ENCODE measurements at regions not wholly inside any gene's neighbourhood (a gene's known extent, or its start where the extent isn't known, plus 50 kb on each side); places are given as distances from the start of the nearest gene placed in this dataset.

DNA sequence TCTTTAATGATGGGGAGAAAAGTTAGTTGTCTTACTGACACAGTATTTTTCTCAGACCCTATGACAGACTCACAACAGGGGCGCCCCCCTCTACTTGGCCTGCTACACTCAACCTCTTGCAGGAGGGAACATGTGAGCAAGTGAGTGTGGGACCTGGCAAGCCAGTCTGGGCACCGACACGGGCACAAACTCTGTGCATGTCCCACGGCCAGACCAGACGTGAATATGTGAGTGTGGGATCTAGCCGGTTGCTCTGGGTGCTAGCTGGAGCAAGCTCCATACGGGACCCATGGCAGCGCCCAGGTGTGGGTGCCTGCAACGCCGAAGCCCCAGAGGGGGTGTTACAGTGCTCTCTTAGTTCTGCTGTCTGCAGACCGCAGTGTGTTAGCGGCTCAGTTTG, 1437.3 kb upstream of the MIR17HG start:
- H3K79me2 ChIP-seq (ENCODE audit: insufficient read depth, low read length), result no peaks in the 10 kb centered on the region
- no peak overlapping the region for H3K27ac ChIP-seq (ENCODE audit: low read depth, low read length)
- no peak overlapping the region for H3K4me2 ChIP-seq (ENCODE audit: insufficient read depth, low read length)
- H3K4me1 ChIP-seq (ENCODE audit: insufficient read depth, low read length), result no peaks in the 10 kb centered on the region
- TF ChIP-seq CTCF (IDR thresholded peaks at IDR 0.05; ENCODE audit: extremely low read depth, low read depth, low read length), result no peak
- H2AFZ ChIP-seq (ENCODE audit: low read length), result no peak overlapping the region
- no peak overlapping the region for H3K4me3 ChIP-seq (ENCODE audit: insufficient read depth, low read length)
- peaks cover 2% of the 10 kb centered on the region for H3K9me3 ChIP-seq (ENCODE audit: low read depth, low read length)
- no peaks in the 10 kb centered on the region for H3K36me3 ChIP-seq (ENCODE audit: insufficient read depth, low read length)
- DNase-seq (ENCODE audit: insufficient read length, low spot score, missing footprints), result no peak
- H4K20me1 ChIP-seq (ENCODE audit: insufficient read depth, low read length), result no peaks in the 10 kb centered on the region
- no peaks in the 10 kb centered on the region for H3K27me3 ChIP-seq (ENCODE audit: insufficient read depth, low read length)

DNA sequence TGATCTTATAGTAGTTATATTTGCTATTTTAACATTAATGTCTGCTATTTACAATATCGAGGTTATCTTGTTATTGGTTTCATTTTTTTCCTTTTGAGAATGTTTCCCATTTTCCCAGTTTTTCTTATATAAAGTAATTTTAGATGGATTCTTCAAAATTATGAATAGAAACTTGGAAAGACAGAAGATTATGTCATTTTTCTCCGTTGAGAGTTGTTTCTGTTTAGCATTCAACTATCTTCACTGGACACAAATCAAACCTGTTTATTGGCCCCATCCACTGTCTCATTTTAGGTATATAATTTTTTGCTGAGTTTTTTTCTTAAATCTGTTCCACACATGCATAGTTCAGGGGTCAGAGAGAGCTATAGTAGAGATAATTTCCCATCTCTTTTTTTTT, 1430.9 kb upstream of the MIR17HG start:
- Histone ChIP-seq H3K9me3 (ENCODE audit: low read depth, low read length) (peaks cover 2% of the 10 kb centered on the region), H3K4me2 (ENCODE audit: insufficient read depth, low read length) (no peak overlapping the region), H3K27ac (ENCODE audit: low read depth, low read length) (no peak overlapping the region), H3K4me1 (ENCODE audit: insufficient read depth, low read length) (no peaks in the 10 kb centered on the region), H3K79me2 (ENCODE audit: insufficient read depth, low read length) (no peaks in the 10 kb centered on the region), H3K36me3 (ENCODE audit: insufficient read depth, low read length) (no peaks in the 10 kb centered on the region), H3K4me3 (ENCODE audit: insufficient read depth, low read length) (no peak overlapping the region), H2AFZ (ENCODE audit: low read length) (no peak overlapping the region), H3K27me3 (ENCODE audit: insufficient read depth, low read length) (no peaks in the 10 kb centered on the region), H4K20me1 (ENCODE audit: insufficient read depth, low read length) (no peaks in the 10 kb centered on the region)
- no peak for TF ChIP-seq CTCF (IDR thresholded peaks at IDR 0.05; ENCODE audit: extremely low read depth, low read depth, low read length)
- DNase-seq (ENCODE audit: insufficient read length, low spot score, missing footprints), result no peak

GRCh38 chr13:89920461-89920860, 1427.0 kb upstream of the MIR17HG start:
- Histone ChIP-seq H3K4me2 (ENCODE audit: insufficient read depth, low read length) (no peak overlapping the region), H3K36me3 (ENCODE audit: insufficient read depth, low read length) (no peaks in the 10 kb centered on the region), H3K9me3 (ENCODE audit: low read depth, low read length) (no peaks in the 10 kb centered on the region), H3K4me1 (ENCODE audit: insufficient read depth, low read length) (no peaks in the 10 kb centered on the region), H3K4me3 (ENCODE audit: insufficient read depth, low read length) (no peak overlapping the region), H2AFZ (ENCODE audit: low read length) (no peak overlapping the region), H4K20me1 (ENCODE audit: insufficient read depth, low read length) (no peaks in the 10 kb centered on the region), H3K79me2 (ENCODE audit: insufficient read depth, low read length) (no peaks in the 10 kb centered on the region), H3K27ac (ENCODE audit: low read depth, low read length) (no peak overlapping the region), H3K27me3 (ENCODE audit: insufficient read depth, low read length) (no peaks in the 10 kb centered on the region)
- DNase-seq (ENCODE audit: insufficient read length, low spot score, missing footprints), result no peak
- TF ChIP-seq CTCF (IDR thresholded peaks at IDR 0.05; ENCODE audit: extremely low read depth, low read depth, low read length), result no peak

DNA sequence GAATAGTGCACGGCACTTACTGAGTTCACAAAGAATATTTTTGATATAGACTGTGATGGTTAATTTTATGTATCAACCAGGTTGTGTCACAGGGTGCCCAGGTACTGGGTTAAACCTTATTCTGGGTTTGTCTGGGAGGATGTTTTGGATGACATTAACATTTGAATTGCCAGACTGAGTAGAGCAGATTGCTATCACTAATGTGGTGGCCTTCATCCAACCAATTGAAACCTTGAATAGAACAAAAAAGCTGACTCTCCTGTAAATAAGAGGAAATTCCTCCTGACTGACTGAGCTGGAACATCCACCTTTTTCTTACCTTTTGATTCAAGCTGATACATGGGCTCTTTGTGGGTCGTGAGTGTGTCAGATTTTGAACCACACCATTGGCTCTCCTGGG, 1424.4 kb upstream of the MIR17HG start:
- Histone ChIP-seq H3K27me3 (ENCODE audit: insufficient read depth, low read length) (no peaks in the 10 kb centered on the region), H2AFZ (ENCODE audit: low read length) (no peak overlapping the region), H3K4me2 (ENCODE audit: insufficient read depth, low read length) (no peak overlapping the region), H3K36me3 (ENCODE audit: insufficient read depth, low read length) (no peaks in the 10 kb centered on the region), H3K9me3 (ENCODE audit: low read depth, low read length) (no peaks in the 10 kb centered on the region), H3K27ac (ENCODE audit: low read depth, low read length) (no peak overlapping the region), H3K79me2 (ENCODE audit: insufficient read depth, low read length) (no peaks in the 10 kb centered on the region), H4K20me1 (ENCODE audit: insufficient read depth, low read length) (no peaks in the 10 kb centered on the region), H3K4me3 (ENCODE audit: insufficient read depth, low read length) (no peak overlapping the region), H3K4me1 (ENCODE audit: insufficient read depth, low read length) (no peaks in the 10 kb centered on the region)
- no peak for DNase-seq (ENCODE audit: insufficient read length, low spot score, missing footprints)
- no peak for TF ChIP-seq CTCF (IDR thresholded peaks at IDR 0.05; ENCODE audit: extremely low read depth, low read depth, low read length)

Measured in osteoblast (primary cell).